ENCODE measurements at regions not wholly inside any gene's neighbourhood (a gene's known extent, or its start where the extent isn't known, plus 50 kb on each side); places are given as distances from the start of the nearest gene placed in this dataset.
"Not testable (repeated sequence)": the region's sequence is repeated elsewhere in the genome, so short reads cannot be mapped to it uniquely, and the experiment has no call there.

DNA sequence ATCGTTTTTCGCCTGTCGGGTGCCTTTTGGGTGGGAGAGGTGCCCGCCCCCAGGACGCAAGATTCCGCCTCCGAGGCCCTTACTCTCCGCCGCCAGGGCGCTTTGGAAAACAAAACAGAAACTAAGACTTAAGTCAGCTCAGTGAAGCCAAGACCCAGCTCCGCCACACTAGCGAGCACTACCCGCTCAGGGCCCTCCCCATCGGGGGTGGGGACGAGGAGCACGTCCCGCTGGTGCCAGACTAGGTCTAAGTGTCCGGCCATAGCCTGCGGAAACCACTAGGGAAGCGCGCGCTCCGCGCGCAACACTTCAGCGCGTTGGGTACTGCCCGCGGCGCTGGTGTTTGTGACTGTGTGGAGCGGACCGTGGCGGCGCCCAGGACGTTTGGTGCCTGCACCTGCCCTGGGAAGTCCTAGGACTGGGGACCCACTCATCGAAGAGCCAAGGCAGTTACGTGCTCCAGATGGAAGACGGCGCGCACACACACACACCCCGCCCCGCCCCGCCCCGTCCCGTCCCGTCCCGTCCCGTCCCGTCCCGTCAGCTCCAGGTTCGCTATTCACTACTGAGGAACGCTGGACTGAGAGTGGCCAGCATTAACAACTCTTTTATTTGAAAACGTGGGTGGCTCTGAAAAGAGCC, 57.6 kb upstream of the BOLA1 start:
- not testable (repeated sequence) for DNase-seq

DNA sequence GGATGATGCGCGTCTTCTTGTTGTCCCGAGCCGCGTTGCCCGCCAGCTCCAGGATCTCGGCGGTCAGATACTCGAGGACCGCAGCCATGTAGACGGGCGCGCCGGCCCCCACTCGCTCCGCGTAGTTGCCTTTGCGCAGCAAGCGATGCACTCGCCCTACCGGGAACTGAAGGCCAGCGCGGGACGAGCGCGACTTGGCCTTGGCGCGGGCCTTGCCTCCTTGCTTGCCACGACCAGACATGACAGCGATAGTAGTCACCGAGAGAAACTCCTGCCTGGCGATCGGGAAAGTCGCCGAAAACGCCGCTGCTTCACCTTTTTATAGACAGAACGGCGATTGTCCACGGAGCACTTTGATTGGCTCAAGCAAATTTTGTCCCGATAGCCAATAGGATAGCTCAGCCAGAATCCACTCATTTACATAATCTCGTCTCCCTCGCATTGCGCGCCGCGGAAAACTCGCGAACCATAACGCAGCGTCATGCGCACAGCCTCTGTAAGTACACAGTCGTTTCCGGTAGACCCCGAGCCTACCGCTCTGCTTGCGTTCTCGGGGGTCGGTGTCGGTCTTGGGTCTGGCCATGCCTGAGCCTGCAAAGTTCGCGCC, 56.8 kb upstream of the BOLA1 start:
- DNase-seq, result not testable (repeated sequence)

- no peak for DNase-seq
Measured at GRCh38 chr1:149843431-149844041, 55.8 kb upstream of the BOLA1 start.

DNA sequence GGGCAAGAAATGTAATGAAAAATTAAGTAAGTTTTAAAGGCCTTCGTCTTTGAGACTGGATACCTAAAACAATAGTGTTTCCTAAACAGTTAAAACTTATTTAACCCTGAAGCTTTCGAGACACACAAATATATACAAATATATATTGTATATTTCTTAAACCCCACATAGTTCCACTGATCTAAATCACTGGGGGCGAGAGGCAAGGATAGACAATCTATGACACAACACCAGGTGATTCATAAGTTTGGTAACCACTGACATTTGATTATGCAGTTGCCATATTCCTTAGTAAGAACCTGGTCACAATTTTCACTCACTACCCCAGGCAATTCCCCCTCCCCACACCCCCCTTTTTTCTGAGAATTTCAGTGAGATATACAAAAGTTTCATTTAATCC, 55.3 kb upstream of the BOLA1 start:
- peak; percentile 51 for DNase-seq

- no peak for DNase-seq
Measured at GRCh38 chr1:149844650-149845255, 54.6 kb upstream of the BOLA1 start.

- DNase-seq, result no peak
Measured at GRCh38 chr1:149845416-149845815, 54.0 kb upstream of the BOLA1 start.

DNA sequence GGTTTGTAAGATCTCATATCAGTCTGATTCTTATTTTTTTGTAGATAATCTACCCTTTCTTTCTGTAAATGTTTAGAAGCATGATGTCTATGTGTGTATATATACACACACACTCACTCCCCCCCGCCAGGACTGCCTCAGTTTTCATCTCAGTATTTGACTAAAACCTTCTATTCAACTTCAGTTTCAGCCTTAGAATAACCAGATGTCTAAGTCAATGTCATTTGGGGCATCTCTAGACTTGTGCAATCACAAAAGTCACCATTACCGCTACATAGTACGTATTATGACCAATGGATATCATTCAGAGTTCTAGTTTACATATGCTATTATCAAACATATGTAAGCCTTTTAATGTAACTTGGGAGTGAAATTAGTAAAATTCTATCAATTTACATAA, 53.3 kb upstream of the BOLA1 start:
- no peak for DNase-seq

- DNase-seq, result no peak
Measured at GRCh38 chr1:149846593-149847466, 52.5 kb upstream of the BOLA1 start.

- DNase-seq, result no peak
Measured at GRCh38 chr1:149848340-149849110, 50.8 kb upstream of the BOLA1 start.

- DNase-seq, result no peak
Measured at GRCh38 chr1:149849111-149849946, 50.0 kb upstream of the BOLA1 start.
